PC-9 (cell line): ENCODE measurements at regions not wholly inside any gene's neighbourhood (a gene's known extent, or its start where the extent isn't known, plus 50 kb on each side); places are given as distances from the start of the nearest gene placed in this dataset.

Experiments
- BruUV-seq: library from RNA; stranded (reverse); fragments of 400-500 nt; replicated peaks from 2 replicates; lab custom pipeline; 2021; lab: Mats Ljungman, UMichigan
- CTCF ChIA-PET: fragments of 300-600 bp; sonication (Branson Sonifier 250); formaldehyde crosslinking; loops from one replicate; lab custom pipeline; 2022; ENCODE audit warnings: antibody characterized with exemption; lab: Charles Lee
- POLR2A ChIA-PET: fragments of 300-600 bp; sonication (Branson Sonifier 250); formaldehyde crosslinking; loops from one replicate; lab custom pipeline; 2022; ENCODE audit warnings: antibody characterized with exemption; ENCODE audit not compliant: unreplicated experiment; lab: Charles Lee
- DNase-seq, 2 experiments: peaks; one replicate each; pipeline versions ENCODE4 v3.0.0 to v3.0.0-alpha.2; 2015 to 2022; ENCODE audit warnings: mixed read lengths in 1 of 2
- H2AFZ ChIP-seq: fragments of 200-600 bp; sonication (generic); 2 replicates; pipeline ENCODE4 v1.8.1; 2017; ENCODE audit warnings: antibody characterized with exemption
- H3F3A ChIP-seq: fragments of 200-600 bp; sonication (generic); 2 replicates; pipeline ENCODE4 v1.8.1; 2017; ENCODE audit warnings: antibody characterized with exemption, mild to moderate bottlenecking, low read depth; ENCODE audit not compliant: insufficient read depth
- H3K27ac ChIP-seq: fragments of 200-600 bp; sonication (generic); 2 replicates; pipeline ENCODE4 v1.6.1; 2016; ENCODE audit warnings: mixed run types
- H3K27me3 ChIP-seq: fragments of 200-600 bp; sonication (generic); 2 replicates; pipeline ENCODE4 v1.6.1; 2016; ENCODE audit warnings: low read depth, mixed run types; ENCODE audit not compliant: insufficient read depth
- H3K36me3 ChIP-seq: fragments of 200-600 bp; sonication (generic); 2 replicates; pipeline ENCODE4 v1.6.1; 2016; ENCODE audit warnings: low read depth, mixed run types
- H3K4me1 ChIP-seq: fragments of 200-600 bp; sonication (generic); replicated peaks from 2 replicates; pipeline ENCODE4 v1.6.1; 2016; ENCODE audit warnings: mixed run types; ENCODE audit not compliant: insufficient read depth
- H3K4me2 ChIP-seq: fragments of 200-600 bp; sonication (generic); 2 replicates; pipeline ENCODE4 v1.6.1; 2017; ENCODE audit warnings: mixed run types
- H3K4me3 ChIP-seq: fragments of 200-600 bp; sonication (generic); 2 replicates; pipeline ENCODE4 v1.6.1; 2016; ENCODE audit warnings: mixed run types
- H3K79me2 ChIP-seq: fragments of 200-600 bp; sonication (generic); 2 replicates; pipeline ENCODE4 v1.6.1; 2017; ENCODE audit warnings: low read depth, mixed run types
- H3K9me2 ChIP-seq: fragments of 200-600 bp; sonication (generic); 2 replicates; pipeline ENCODE4 v1.8.1; 2017; ENCODE audit warnings: mild to moderate bottlenecking; ENCODE audit not compliant: insufficient read depth
- H3K9me3 ChIP-seq: fragments of 200-600 bp; sonication (generic); 2 replicates; pipeline ENCODE4 v1.8.1; 2016; ENCODE audit warnings: low read depth; ENCODE audit not compliant: insufficient read depth
- H4K20me1 ChIP-seq: fragments of 200-600 bp; sonication (generic); 2 replicates; pipeline ENCODE4 v1.8.1; 2017; ENCODE audit not compliant: insufficient read depth
- EZH2 ChIP-seq: fragments of 200-600 bp; sonication (generic); IDR thresholded peaks from 2 replicates; pipeline ENCODE4 v1.8.0; 2017; ENCODE audit warnings: antibody characterized with exemption, low read depth
- intact Hi-C: fragments of 100-400 bp; cut with micrococcal nuclease; formaldehyde crosslinking; loops from one replicate; pipeline ENCODE4 v1.10.0; 2022; ENCODE audit not compliant: unreplicated experiment
- TF ChIP-seq, protein P1 (sequence below): fragments of 200-600 bp; sonication (generic); conservative IDR thresholded peaks from 2 replicates; pipeline ENCODE4 v1.6.1; 2017; ENCODE audit warnings: mixed run types, antibody characterized with exemption, mild to moderate bottlenecking, moderate library complexity

DNA sequence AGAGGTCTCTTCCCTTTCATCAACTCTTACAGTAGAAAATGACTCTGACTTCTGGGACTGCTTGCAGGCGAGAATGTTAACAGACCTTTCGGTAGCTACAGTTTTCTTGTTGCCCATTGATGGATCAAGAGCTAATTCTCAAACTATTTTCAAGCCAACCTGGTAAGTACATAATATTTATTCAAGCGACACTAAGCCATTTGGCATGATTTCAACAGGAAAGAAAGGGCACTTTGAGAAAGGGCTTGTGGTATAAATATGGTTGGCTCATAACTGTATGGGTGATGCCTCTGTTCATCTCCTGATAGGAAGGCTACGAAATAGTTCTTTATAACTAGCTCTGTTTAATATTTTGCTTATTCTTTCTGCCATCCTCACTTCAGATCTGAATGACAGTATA, 196.2 kb upstream of the CNTN4 start:
- Histone ChIP-seq H3K36me3 (no peaks in the 10 kb centered on the region), H3K4me1 (no peaks in the 10 kb centered on the region), H2AFZ (no peak overlapping the region), H3K4me3 (no peak overlapping the region), H3K9me3 (no peaks in the 10 kb centered on the region), H3K27ac (no peak overlapping the region), H4K20me1 (no peaks in the 10 kb centered on the region), H3K79me2 (no peaks in the 10 kb centered on the region), H3K27me3 (no peaks in the 10 kb centered on the region), H3K9me2 (no peaks in the 10 kb centered on the region), H3K4me2 (no peak overlapping the region), H3F3A (no peaks in the 10 kb centered on the region)
- DNase-seq, result no peak
- CTCF ChIA-PET, result no interaction called here
- intact Hi-C loops, result no loop called here
- no TSS peak for BruUV-seq
- POLR2A ChIA-PET, result no interaction called here
- TF ChIP-seq, protein P1, sequence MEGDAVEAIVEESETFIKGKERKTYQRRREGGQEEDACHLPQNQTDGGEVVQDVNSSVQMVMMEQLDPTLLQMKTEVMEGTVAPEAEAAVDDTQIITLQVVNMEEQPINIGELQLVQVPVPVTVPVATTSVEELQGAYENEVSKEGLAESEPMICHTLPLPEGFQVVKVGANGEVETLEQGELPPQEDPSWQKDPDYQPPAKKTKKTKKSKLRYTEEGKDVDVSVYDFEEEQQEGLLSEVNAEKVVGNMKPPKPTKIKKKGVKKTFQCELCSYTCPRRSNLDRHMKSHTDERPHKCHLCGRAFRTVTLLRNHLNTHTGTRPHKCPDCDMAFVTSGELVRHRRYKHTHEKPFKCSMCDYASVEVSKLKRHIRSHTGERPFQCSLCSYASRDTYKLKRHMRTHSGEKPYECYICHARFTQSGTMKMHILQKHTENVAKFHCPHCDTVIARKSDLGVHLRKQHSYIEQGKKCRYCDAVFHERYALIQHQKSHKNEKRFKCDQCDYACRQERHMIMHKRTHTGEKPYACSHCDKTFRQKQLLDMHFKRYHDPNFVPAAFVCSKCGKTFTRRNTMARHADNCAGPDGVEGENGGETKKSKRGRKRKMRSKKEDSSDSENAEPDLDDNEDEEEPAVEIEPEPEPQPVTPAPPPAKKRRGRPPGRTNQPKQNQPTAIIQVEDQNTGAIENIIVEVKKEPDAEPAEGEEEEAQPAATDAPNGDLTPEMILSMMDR, result no peak
- no peak for TF ChIP-seq EZH2

DNA sequence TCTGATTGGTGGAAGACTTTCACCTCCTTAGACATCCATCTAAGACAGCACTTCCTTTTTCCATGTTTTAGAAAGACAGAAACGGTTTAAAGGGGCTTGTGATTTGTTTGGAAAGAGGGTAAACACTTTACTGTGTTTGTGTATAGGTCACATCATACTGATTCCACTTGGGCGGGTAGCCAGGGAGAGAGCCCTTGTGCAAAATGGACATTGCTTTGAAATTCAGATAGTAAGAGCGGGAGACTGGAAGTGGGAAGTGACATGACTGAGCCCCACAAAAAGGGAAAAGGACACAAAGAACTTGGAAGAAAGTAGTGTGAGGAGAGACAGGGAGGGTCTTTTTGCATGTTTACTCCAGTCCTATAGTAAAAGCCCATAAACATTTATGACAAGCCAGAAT, 195.6 kb upstream of the CNTN4 start:
- intact Hi-C loops, result no loop called here
- Histone ChIP-seq H3K4me2 (no peak overlapping the region), H3F3A (no peaks in the 10 kb centered on the region), H3K4me3 (no peak overlapping the region), H3K9me2 (no peaks in the 10 kb centered on the region), H3K79me2 (no peaks in the 10 kb centered on the region), H3K27ac (no peak overlapping the region), H3K36me3 (no peaks in the 10 kb centered on the region), H3K9me3 (no peaks in the 10 kb centered on the region), H4K20me1 (no peaks in the 10 kb centered on the region), H2AFZ (no peak overlapping the region), H3K4me1 (no peaks in the 10 kb centered on the region), H3K27me3 (no peaks in the 10 kb centered on the region)
- BruUV-seq, result no TSS peak
- ChIA-PET CTCF (no interaction called here), POLR2A (no interaction called here)
- DNase-seq, result no peak
- TF ChIP-seq EZH2, result no peak
- TF ChIP-seq, protein P1, result no peak

DNA sequence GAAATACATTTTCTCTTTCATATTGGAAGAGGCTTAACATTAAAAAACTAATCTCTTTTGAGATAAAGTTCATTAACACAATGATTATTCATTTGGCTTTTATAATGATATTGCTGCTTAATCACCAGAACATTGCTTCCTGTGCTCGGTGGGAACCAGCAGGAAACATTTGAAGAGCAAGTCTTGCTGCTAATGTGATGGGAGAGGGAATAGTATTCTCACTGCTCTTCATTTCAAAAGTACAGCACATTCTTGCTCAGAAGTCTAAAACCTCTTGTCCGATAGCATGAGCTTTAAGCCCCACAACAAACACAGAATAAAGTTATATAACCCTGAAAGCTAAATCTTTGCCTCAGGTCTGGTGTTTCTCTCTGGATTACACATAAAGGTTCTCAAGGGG, 190.8 kb upstream of the CNTN4 start:
- H3K9me2 ChIP-seq, result no peaks in the 10 kb centered on the region
- no peaks in the 10 kb centered on the region for H3K36me3 ChIP-seq
- BruUV-seq, result no TSS peak
- no peaks in the 10 kb centered on the region for H3K79me2 ChIP-seq
- TF ChIP-seq EZH2, result no peak
- TF ChIP-seq, protein P1, result no peak
- H3K4me3 ChIP-seq, result no peak overlapping the region
- intact Hi-C loops, result no loop called here
- H3K27ac ChIP-seq, result no peak overlapping the region
- H3K4me1 ChIP-seq, result no peaks in the 10 kb centered on the region
- H4K20me1 ChIP-seq, result no peaks in the 10 kb centered on the region
- H3K27me3 ChIP-seq, result no peaks in the 10 kb centered on the region
- no peaks in the 10 kb centered on the region for H3K9me3 ChIP-seq
- CTCF ChIA-PET, result no interaction called here
- no peaks in the 10 kb centered on the region for H3F3A ChIP-seq
- POLR2A ChIA-PET, result no interaction called here
- H2AFZ ChIP-seq, result no peak overlapping the region
- DNase-seq, result no peak
- no peak overlapping the region for H3K4me2 ChIP-seq
